HG03442 (cell line): ENCODE measurements at regions not wholly inside any gene's neighbourhood (a gene's known extent, or its start where the extent isn't known, plus 50 kb on each side); places are given as distances from the start of the nearest gene placed in this dataset.

ENCODE experiments used
- ATAC-seq: cut with Tn5 transposase; IDR thresholded peaks from one replicate; pipeline ENCODE4 v1.9.1; 2021; ENCODE audit warnings: mild to moderate bottlenecking, moderate library complexity; ENCODE audit not compliant: unreplicated experiment

GRCh38 chr12:34340534-34341361 is 318.5 kb downstream of the ALG10 start:
- ATAC-seq: no peak

- ATAC-seq: no peak
Measured at GRCh38 chr12:34341362-34341733, 319.1 kb downstream of the ALG10 start.

GRCh38 chr12:34342048-34342447 is 319.8 kb downstream of the ALG10 start:
- ATAC-seq: no peak

GRCh38 chr12:34343345-34343744 is 321.0 kb downstream of the ALG10 start:
- no peak for ATAC-seq

GRCh38 chr12:34343766-34344165 is 321.5 kb downstream of the ALG10 start:
- no peak for ATAC-seq

- no peak for ATAC-seq
Measured at GRCh38 chr12:34344851-34345522, 322.7 kb downstream of the ALG10 start.

- no peak for ATAC-seq
Measured at GRCh38 chr12:34345801-34346200, 323.5 kb downstream of the ALG10 start.

- no peak for ATAC-seq
Measured at GRCh38 chr12:34346372-34347034, 324.2 kb downstream of the ALG10 start.

GRCh38 chr12:34347367-34347766 is 325.1 kb downstream of the ALG10 start:
- no peak for ATAC-seq

GRCh38 chr12:34348064-34348463 is 325.8 kb downstream of the ALG10 start:
- no peak for ATAC-seq

GRCh38 chr12:34348836-34349672 is 326.8 kb downstream of the ALG10 start:
- no peak for ATAC-seq

GRCh38 chr12:34349673-34349961 is 327.3 kb downstream of the ALG10 start:
- no peak for ATAC-seq

- ATAC-seq: no peak
Measured at GRCh38 chr12:34350092-34351041, 328.1 kb downstream of the ALG10 start.

GRCh38 chr12:34352098-34352497 is 329.8 kb downstream of the ALG10 start:
- no peak for ATAC-seq

- ATAC-seq: no peak
Measured at GRCh38 chr12:34354239-34355200, 332.2 kb downstream of the ALG10 start.

GRCh38 chr12:34356233-34356987 is 334.1 kb downstream of the ALG10 start:
- no peak for ATAC-seq

- ATAC-seq: no peak
Measured at GRCh38 chr12:34357791-34358190, 335.5 kb downstream of the ALG10 start.

- ATAC-seq: no peak
Measured at GRCh38 chr12:34358198-34358597, 335.9 kb downstream of the ALG10 start.
